H9 (cell line): ENCODE measurements at regions not wholly inside any gene's neighbourhood (a gene's known extent, or its start where the extent isn't known, plus 50 kb on each side); places are given as distances from the start of the nearest gene placed in this dataset.

Experiments used
- DNase-seq: peaks from one replicate; pipeline ENCODE4 v3.0.0-alpha.2; 2017
- H2AFZ ChIP-seq: one replicate; pipeline ENCODE4 v1.6.1; 2013; ENCODE audit warnings: mild to moderate bottlenecking, low read length, control low read depth, moderate library complexity
- H2AK5ac ChIP-seq: 2 replicates; pipeline ENCODE4 v1.6.1; 2013; ENCODE audit warnings: low read length, control low read depth, mixed read lengths; ENCODE audit not compliant: insufficient read length
- H2BK120ac ChIP-seq: one replicate; pipeline ENCODE4 v1.6.1; 2013; ENCODE audit warnings: low read depth, mild to moderate bottlenecking, low read length, control low read depth, inconsistent platforms; ENCODE audit not compliant: poor library complexity, severe bottlenecking
- H2BK12ac ChIP-seq: 2 replicates; pipeline ENCODE4 v1.6.1; 2013; ENCODE audit warnings: low read length, control low read depth, mixed read lengths, low read depth; ENCODE audit not compliant: insufficient read length
- H2BK15ac ChIP-seq: 2 replicates; pipeline ENCODE4 v1.6.1; 2013; ENCODE audit warnings: low read depth, low read length, control low read depth
- H2BK20ac ChIP-seq: one replicate; pipeline ENCODE4 v1.6.1; 2013; ENCODE audit warnings: low read depth, mild to moderate bottlenecking, low read length, control low read depth, inconsistent platforms; ENCODE audit not compliant: poor library complexity, severe bottlenecking
- H2BK5ac ChIP-seq: 2 replicates; pipeline ENCODE4 v1.6.1; 2013; ENCODE audit warnings: low read length, control low read depth, mixed read lengths; ENCODE audit not compliant: insufficient read length
- H3K14ac ChIP-seq: 2 replicates; pipeline ENCODE4 v1.6.1; 2013; ENCODE audit warnings: low read length, control low read depth; ENCODE audit not compliant: insufficient read depth
- H3K18ac ChIP-seq: 2 replicates; pipeline ENCODE4 v1.6.1; 2013; ENCODE audit warnings: low read depth, mild to moderate bottlenecking, mixed read lengths, low read length, control low read depth; ENCODE audit not compliant: insufficient read length
- H3K23ac ChIP-seq: 2 replicates; pipeline ENCODE4 v1.6.1; 2013; ENCODE audit warnings: low read length, control low read depth, mixed read lengths, low read depth; ENCODE audit not compliant: insufficient read length
- H3K23me2 ChIP-seq: 2 replicates; pipeline ENCODE4 v1.6.1; 2013; ENCODE audit warnings: low read depth, mild to moderate bottlenecking, mixed read lengths, low read length, control low read depth; ENCODE audit not compliant: insufficient read length, poor library complexity, severe bottlenecking
- H3K27ac ChIP-seq: 2 replicates; pipeline ENCODE4 v1.5.1; 2013; ENCODE audit warnings: low read length, control low read depth, mixed read lengths, low read depth; ENCODE audit not compliant: insufficient read length
- H3K27me3 ChIP-seq: 2 replicates; pipeline ENCODE4 v1.6.1; 2013; ENCODE audit warnings: low read length, control low read depth, inconsistent platforms; ENCODE audit not compliant: insufficient read depth
- H3K4ac ChIP-seq: 2 replicates; pipeline ENCODE4 v1.6.1; 2013; ENCODE audit warnings: low read depth, mild to moderate bottlenecking, control low read depth, inconsistent platforms, low read length, moderate library complexity
- H3K4me1 ChIP-seq: 2 replicates; pipeline ENCODE4 v1.6.1; 2013; ENCODE audit warnings: low read length, control low read depth, inconsistent platforms; ENCODE audit not compliant: insufficient read depth
- H3K4me2 ChIP-seq: 2 replicates; pipeline ENCODE4 v1.6.1; 2013; ENCODE audit warnings: low read length, control low read depth, mixed read lengths; ENCODE audit not compliant: insufficient read length, insufficient read depth
- H3K56ac ChIP-seq: 2 replicates; pipeline ENCODE4 v1.6.1; 2013; ENCODE audit warnings: low read depth, mild to moderate bottlenecking, mixed read lengths, low read length, control low read depth; ENCODE audit not compliant: insufficient read length
- H3K79me1 ChIP-seq: 2 replicates; pipeline ENCODE4 v1.6.1; 2013; ENCODE audit warnings: low read depth, mild to moderate bottlenecking, moderate library complexity, low read length, control low read depth, inconsistent platforms; ENCODE audit not compliant: insufficient read depth, poor library complexity, severe bottlenecking
- H3K79me2 ChIP-seq: 2 replicates; pipeline ENCODE4 v1.6.1; 2013; ENCODE audit warnings: low read length, control low read depth, inconsistent platforms; ENCODE audit not compliant: insufficient read depth
- H3K9ac ChIP-seq: 2 replicates; pipeline ENCODE4 v1.6.1; 2013; ENCODE audit warnings: low read length, control low read depth, mixed read lengths; ENCODE audit not compliant: insufficient read length; ENCODE audit errors: extremely low read depth
- H3K9me3 ChIP-seq: one replicate; pipeline ENCODE4 v1.6.1; 2013; ENCODE audit warnings: low read depth, low read length, inconsistent platforms; ENCODE audit not compliant: control insufficient read depth
- H3T11ph ChIP-seq: one replicate; pipeline ENCODE4 v1.6.1; 2013; ENCODE audit warnings: mild to moderate bottlenecking, low read length, control low read depth, inconsistent platforms
- H4K20me1 ChIP-seq: one replicate; pipeline ENCODE4 v1.6.1; 2013; ENCODE audit not compliant: control insufficient read depth, insufficient read length, insufficient read depth
- H4K5ac ChIP-seq: 2 replicates; pipeline ENCODE4 v1.6.1; 2013; ENCODE audit warnings: low read depth, mild to moderate bottlenecking, mixed read lengths, low read length, control low read depth; ENCODE audit not compliant: insufficient read length
- H4K8ac ChIP-seq: replicated peaks from 2 replicates; pipeline ENCODE4 v1.6.1; 2013; ENCODE audit warnings: low read length, control low read depth, mixed read lengths, low read depth; ENCODE audit not compliant: insufficient read length
- H4K91ac ChIP-seq: 2 replicates; pipeline ENCODE4 v1.6.1; 2013; ENCODE audit warnings: low read depth, mild to moderate bottlenecking, moderate library complexity, mixed read lengths, low read length, control low read depth; ENCODE audit not compliant: insufficient read length
- H3K27ac Mint-ChIP-seq, 3 experiments: 2 replicates in 2 of 3; 3 replicates in 1 of 3; pipeline ENCODE4 v1.8.0; 2020 to 2021; ENCODE audit warnings: mixed read lengths in 3 of 3, mild to moderate bottlenecking in 1 of 3, moderate library complexity in 1 of 3
- H3K27me3 Mint-ChIP-seq: 2 replicates; pipeline ENCODE4 v1.8.0; 2021; ENCODE audit warnings: low read depth, mild to moderate bottlenecking, moderate library complexity, mixed read lengths
- H3K36me3 Mint-ChIP-seq, 3 experiments: 2 replicates in 2 of 3; 3 replicates in 1 of 3; pipeline ENCODE4 v1.8.0; 2020 to 2021; ENCODE audit warnings: low read depth in 3 of 3, mixed read lengths in 3 of 3; ENCODE audit not compliant: insufficient read depth in 1 of 3
- H3K4me1 Mint-ChIP-seq, 2 experiments: 2 replicates each; pipeline ENCODE4 v1.8.0; 2020; ENCODE audit warnings: mixed read lengths in 2 of 2
- H3K4me3 Mint-ChIP-seq, 2 experiments: 2 replicates in 1 of 2; 3 replicates in 1 of 2; pipeline ENCODE4 v1.8.0; 2020 to 2021; ENCODE audit warnings: mild to moderate bottlenecking in 2 of 2, mixed read lengths in 2 of 2, moderate library complexity in 1 of 2
- H3K9me3 Mint-ChIP-seq, 2 experiments: 2 replicates in 1 of 2; 3 replicates in 1 of 2; pipeline ENCODE4 v1.8.0; 2020; ENCODE audit warnings: mild to moderate bottlenecking in 2 of 2, mixed read lengths in 2 of 2, moderate library complexity in 1 of 2
- CTCF ChIP-seq: fragments of 200-600 bp; sonication (generic); conservative IDR thresholded peaks from 3 replicates; pipeline ENCODE4 v1.8.0; 2021; ENCODE audit warnings: antibody characterized with exemption, mild to moderate bottlenecking
- WGBS: extraction: QIAGEN DNeasy Blood & Tissue Kit; methylation state at CpG from one replicate; pipeline ENCODE4 v1.1.7; 2013; ENCODE audit warnings: missing lambda C conversion rate, low lambda C conversion rate, mixed read lengths; ENCODE audit not compliant: insufficient read length; ENCODE audit errors: extremely low coverage; 5-methylcytosine and 5-hydroxymethylcytosine counted together

- Mint-ChIP-seq H3K9me3 (no peaks in the 10 kb centered on the region), H3K4me1 (no peaks in the 10 kb centered on the region), H3K4me3 (no peak overlapping the region), H3K27ac (no peak overlapping the region), H3K36me3 (no peaks in the 10 kb centered on the region), H3K27me3 (no peaks in the 10 kb centered on the region)
- no peak overlapping the region for H3K56ac ChIP-seq
- H3K23me2 ChIP-seq, result no peaks in the 10 kb centered on the region
- no peak overlapping the region for H3K4ac ChIP-seq
- no peak overlapping the region for H4K8ac ChIP-seq
- no peak overlapping the region for H2BK5ac ChIP-seq
- H2AFZ ChIP-seq, result no peak overlapping the region
- no peak overlapping the region for H4K5ac ChIP-seq
- no peaks in the 10 kb centered on the region for H3K27me3 ChIP-seq
- no CpG with 5 or more reads among the region's 1 CpG for WGBS
- H3K4me1 ChIP-seq, result no peaks in the 10 kb centered on the region
- H3K23ac ChIP-seq, result no peak overlapping the region
- no peaks in the 10 kb centered on the region for H3K79me2 ChIP-seq
- H3K9me3 ChIP-seq, result no peaks in the 10 kb centered on the region
- H2BK15ac ChIP-seq, result no peak overlapping the region
- H4K91ac ChIP-seq, result no peak overlapping the region
- TF ChIP-seq CTCF, result no peak
- DNase-seq, result no peak
- no peaks in the 10 kb centered on the region for H3K79me1 ChIP-seq
- H2BK12ac ChIP-seq, result no peak overlapping the region
- H3K18ac ChIP-seq, result no peak overlapping the region
- H2AK5ac ChIP-seq, result no peak overlapping the region
- no peak overlapping the region for H3K9ac ChIP-seq
- H2BK120ac ChIP-seq, result no peak overlapping the region
- H3K27ac ChIP-seq, result no peak overlapping the region
- no peaks in the 10 kb centered on the region for H4K20me1 ChIP-seq
- H2BK20ac ChIP-seq, result no peak overlapping the region
- no peak overlapping the region for H3K14ac ChIP-seq
- H3T11ph ChIP-seq, result no peak overlapping the region
- H3K4me2 ChIP-seq, result no peak overlapping the region
Measured at GRCh38 chr3:76264496-76264895, 479.1 kb upstream of the ZNF717 start.
